WTC11 (cell line): ENCODE measurements at regions not wholly inside any gene's neighbourhood (a gene's known extent, or its start where the extent isn't known, plus 50 kb on each side); places are given as distances from the start of the nearest gene placed in this dataset.

Experiments
- ATAC-seq: fragments of 200-7000 bp; cut with Tn5 transposase; 2 replicates; pipeline ENCODE4 v1.10.0; 2021; ENCODE audit warnings: mild to moderate bottlenecking, moderate library complexity
- CTCF ChIA-PET: fragments of 300-600 bp; sonication (Branson Sonifier 250); formaldehyde crosslinking; loops from one replicate; lab custom pipeline; 2021; ENCODE audit warnings: antibody characterized with exemption; lab: Charles Lee
- POLR2A ChIA-PET: fragments of 350-600 bp; sonication (Branson Sonifier 250); formaldehyde crosslinking; loops from one replicate; lab custom pipeline; 2021; ENCODE audit warnings: antibody characterized with exemption; lab: Charles Lee
- DNase-seq: peaks from one replicate; pipeline ENCODE4 v3.0.0; 2021; ENCODE audit warnings: low spot score
- H3K27ac Mint-ChIP-seq: 2 replicates; pipeline ENCODE4 v1.8.0; 2021; ENCODE audit warnings: mixed read lengths
- H3K27me3 Mint-ChIP-seq: 2 replicates; pipeline ENCODE4 v1.8.0; 2021; ENCODE audit warnings: low read depth, mild to moderate bottlenecking, moderate library complexity, mixed read lengths
- H3K36me3 Mint-ChIP-seq: 2 replicates; pipeline ENCODE4 v1.8.0; 2021; ENCODE audit warnings: mixed read lengths
- H3K4me1 Mint-ChIP-seq: 2 replicates; pipeline ENCODE4 v1.8.0; 2022; ENCODE audit warnings: mixed read lengths
- H3K4me3 Mint-ChIP-seq: 2 replicates; pipeline ENCODE4 v1.8.0; 2021; ENCODE audit warnings: mild to moderate bottlenecking, moderate library complexity, mixed read lengths
- H3K9me3 Mint-ChIP-seq: 2 replicates; pipeline ENCODE4 v1.8.0; 2021; ENCODE audit warnings: mixed read lengths
- CREM ChIP-seq: sonication (generic); formaldehyde crosslinking; IDR thresholded peaks from 2 replicates; pipeline ENCODE4 v1.8.1; 2022; ENCODE audit warnings: mild to moderate bottlenecking, missing genetic modification reagents, moderate library complexity
- ELF4 ChIP-seq: sonication (generic); formaldehyde crosslinking; IDR thresholded peaks from 2 replicates; pipeline ENCODE4 v1.8.1; 2022; ENCODE audit warnings: low read depth, mild to moderate bottlenecking, moderate library complexity, missing genetic modification reagents
- ESRRA ChIP-seq: sonication (generic); formaldehyde crosslinking; IDR thresholded peaks from 2 replicates; pipeline ENCODE4 v1.8.1; 2022; ENCODE audit warnings: mild to moderate bottlenecking, missing genetic modification reagents, borderline replicate concordance
- IRF2 ChIP-seq: sonication (generic); formaldehyde crosslinking; IDR thresholded peaks from 2 replicates; pipeline ENCODE4 v1.8.0; 2022; ENCODE audit warnings: low read depth, missing genetic modification reagents, borderline replicate concordance
- KAT7 ChIP-seq: sonication (generic); formaldehyde crosslinking; IDR thresholded peaks from 2 replicates; pipeline ENCODE4 v1.8.1; 2023; ENCODE audit warnings: missing genetic modification reagents, mild to moderate bottlenecking, borderline replicate concordance
- NFE2L1 ChIP-seq: sonication (generic); formaldehyde crosslinking; IDR thresholded peaks from 2 replicates; pipeline ENCODE4 v1.8.1; 2023; ENCODE audit warnings: missing genetic modification reagents
- RELA ChIP-seq: sonication (generic); formaldehyde crosslinking; IDR thresholded peaks from 2 replicates; pipeline ENCODE4 v1.8.1; 2022; ENCODE audit warnings: missing genetic modification reagents, mild to moderate bottlenecking, borderline replicate concordance
- SOX15 ChIP-seq: fragments of 250-450 bp; sonication (Bioruptor Pico); IDR thresholded peaks from 2 replicates; pipeline ENCODE4 v1.9.0; 2021; ENCODE audit warnings: mild to moderate bottlenecking
- ZNF138 ChIP-seq: sonication (generic); formaldehyde crosslinking; conservative IDR thresholded peaks from 2 replicates; pipeline ENCODE4 v1.8.1; 2022; ENCODE audit warnings: mild to moderate bottlenecking, moderate library complexity, missing genetic modification reagents
- ZNF219 ChIP-seq: sonication (generic); formaldehyde crosslinking; IDR thresholded peaks from 2 replicates; pipeline ENCODE4 v1.8.0; 2023; ENCODE audit warnings: missing genetic modification reagents, mild to moderate bottlenecking, borderline replicate concordance
- ZNF317 ChIP-seq: sonication (generic); formaldehyde crosslinking; IDR thresholded peaks from 2 replicates; pipeline ENCODE4 v1.8.1; 2023; ENCODE audit warnings: low read depth, mild to moderate bottlenecking, moderate library complexity, missing genetic modification reagents, borderline replicate concordance
- TF ChIP-seq, protein P1 (sequence below): fragments of 250-450 bp; sonication (Bioruptor Pico); IDR thresholded peaks from 2 replicates; pipeline ENCODE4 v1.9.0; 2021; ENCODE audit warnings: moderate library complexity, mild to moderate bottlenecking, inconsistent platforms, borderline replicate concordance
- TF ChIP-seq, protein P2 (sequence below): fragments of 250-450 bp; sonication (Bioruptor Pico); IDR thresholded peaks from 2 replicates; pipeline ENCODE4 v1.9.0; 2021; ENCODE audit warnings: mild to moderate bottlenecking, borderline replicate concordance
- TF ChIP-seq, protein P3 (sequence below): sonication (generic); formaldehyde crosslinking; IDR thresholded peaks from 2 replicates; pipeline ENCODE4 v1.8.1; 2023; ENCODE audit warnings: mild to moderate bottlenecking, missing genetic modification reagents, borderline replicate concordance
- TF ChIP-seq, protein P4 (sequence below): fragments of 250-450 bp; sonication (Bioruptor Pico); IDR thresholded peaks from 2 replicates; pipeline ENCODE4 v1.8.0; 2021; ENCODE audit warnings: mild to moderate bottlenecking
- TF ChIP-seq, protein P5 (sequence below): sonication (generic); formaldehyde crosslinking; IDR thresholded peaks from 2 replicates; pipeline ENCODE4 v1.8.1; 2023; ENCODE audit warnings: mild to moderate bottlenecking, moderate library complexity, missing genetic modification reagents
- TF ChIP-seq, protein P6 (sequence below): sonication (generic); formaldehyde crosslinking; IDR thresholded peaks from 2 replicates; pipeline ENCODE4 v1.8.1; 2023; ENCODE audit warnings: mild to moderate bottlenecking, missing genetic modification reagents, moderate library complexity
- TF ChIP-seq, protein P7 (sequence below): sonication (generic); formaldehyde crosslinking; conservative IDR thresholded peaks from 2 replicates; pipeline ENCODE4 v1.8.1; 2023; ENCODE audit warnings: mild to moderate bottlenecking, low read depth, missing genetic modification reagents, moderate library complexity

DNA sequence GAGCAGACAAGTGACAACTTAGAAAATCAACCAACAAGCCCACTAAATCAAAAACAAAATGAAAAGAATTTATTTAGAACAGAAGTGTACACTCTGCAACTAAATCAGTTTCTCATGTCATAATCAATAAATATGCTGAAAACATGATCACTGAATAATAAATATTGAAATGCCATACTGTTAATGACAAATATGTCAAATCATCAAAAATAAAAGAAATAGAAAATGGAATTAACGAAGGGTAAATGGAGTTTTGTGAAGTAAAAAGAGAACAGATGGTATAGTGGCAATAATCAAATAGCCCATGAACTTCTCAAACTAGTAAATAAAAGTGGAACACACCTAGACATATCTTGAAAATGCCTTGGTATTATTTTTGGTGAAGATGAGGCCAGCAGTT is 744.9 kb downstream of the TAF11L14 start:
- no peaks in the 10 kb centered on the region for H3K9me3 Mint-ChIP-seq
- H3K27me3 Mint-ChIP-seq: no peaks in the 10 kb centered on the region
- no peak for TF ChIP-seq SOX15 (CRISPR knock-in tag)
- no peak for TF ChIP-seq ZNF219 (CRISPR knock-in tag)
- TF ChIP-seq CREM (CRISPR knock-in tag): no peak
- TF ChIP-seq, protein P1, sequence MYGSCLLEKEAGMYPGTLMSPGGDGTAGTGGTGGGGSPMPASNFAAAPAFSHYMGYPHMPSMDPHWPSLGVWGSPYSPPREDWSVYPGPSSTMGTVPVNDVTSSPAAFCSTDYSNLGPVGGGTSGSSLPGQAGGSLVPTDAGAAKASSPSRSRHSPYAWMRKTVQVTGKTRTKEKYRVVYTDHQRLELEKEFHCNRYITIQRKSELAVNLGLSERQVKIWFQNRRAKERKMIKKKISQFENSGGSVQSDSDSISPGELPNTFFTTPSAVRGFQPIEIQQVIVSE (CRISPR knock-in tag): no peak
- no peak for TF ChIP-seq IRF2 (CRISPR knock-in tag)
- TF ChIP-seq RELA (CRISPR knock-in tag): no peak
- TF ChIP-seq ELF4 (CRISPR knock-in tag): no peak
- TF ChIP-seq, protein P2, sequence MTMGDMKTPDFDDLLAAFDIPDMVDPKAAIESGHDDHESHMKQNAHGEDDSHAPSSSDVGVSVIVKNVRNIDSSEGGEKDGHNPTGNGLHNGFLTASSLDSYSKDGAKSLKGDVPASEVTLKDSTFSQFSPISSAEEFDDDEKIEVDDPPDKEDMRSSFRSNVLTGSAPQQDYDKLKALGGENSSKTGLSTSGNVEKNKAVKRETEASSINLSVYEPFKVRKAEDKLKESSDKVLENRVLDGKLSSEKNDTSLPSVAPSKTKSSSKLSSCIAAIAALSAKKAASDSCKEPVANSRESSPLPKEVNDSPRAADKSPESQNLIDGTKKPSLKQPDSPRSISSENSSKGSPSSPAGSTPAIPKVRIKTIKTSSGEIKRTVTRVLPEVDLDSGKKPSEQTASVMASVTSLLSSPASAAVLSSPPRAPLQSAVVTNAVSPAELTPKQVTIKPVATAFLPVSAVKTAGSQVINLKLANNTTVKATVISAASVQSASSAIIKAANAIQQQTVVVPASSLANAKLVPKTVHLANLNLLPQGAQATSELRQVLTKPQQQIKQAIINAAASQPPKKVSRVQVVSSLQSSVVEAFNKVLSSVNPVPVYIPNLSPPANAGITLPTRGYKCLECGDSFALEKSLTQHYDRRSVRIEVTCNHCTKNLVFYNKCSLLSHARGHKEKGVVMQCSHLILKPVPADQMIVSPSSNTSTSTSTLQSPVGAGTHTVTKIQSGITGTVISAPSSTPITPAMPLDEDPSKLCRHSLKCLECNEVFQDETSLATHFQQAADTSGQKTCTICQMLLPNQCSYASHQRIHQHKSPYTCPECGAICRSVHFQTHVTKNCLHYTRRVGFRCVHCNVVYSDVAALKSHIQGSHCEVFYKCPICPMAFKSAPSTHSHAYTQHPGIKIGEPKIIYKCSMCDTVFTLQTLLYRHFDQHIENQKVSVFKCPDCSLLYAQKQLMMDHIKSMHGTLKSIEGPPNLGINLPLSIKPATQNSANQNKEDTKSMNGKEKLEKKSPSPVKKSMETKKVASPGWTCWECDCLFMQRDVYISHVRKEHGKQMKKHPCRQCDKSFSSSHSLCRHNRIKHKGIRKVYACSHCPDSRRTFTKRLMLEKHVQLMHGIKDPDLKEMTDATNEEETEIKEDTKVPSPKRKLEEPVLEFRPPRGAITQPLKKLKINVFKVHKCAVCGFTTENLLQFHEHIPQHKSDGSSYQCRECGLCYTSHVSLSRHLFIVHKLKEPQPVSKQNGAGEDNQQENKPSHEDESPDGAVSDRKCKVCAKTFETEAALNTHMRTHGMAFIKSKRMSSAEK (CRISPR knock-in tag): no peak
- TF ChIP-seq, protein P3, sequence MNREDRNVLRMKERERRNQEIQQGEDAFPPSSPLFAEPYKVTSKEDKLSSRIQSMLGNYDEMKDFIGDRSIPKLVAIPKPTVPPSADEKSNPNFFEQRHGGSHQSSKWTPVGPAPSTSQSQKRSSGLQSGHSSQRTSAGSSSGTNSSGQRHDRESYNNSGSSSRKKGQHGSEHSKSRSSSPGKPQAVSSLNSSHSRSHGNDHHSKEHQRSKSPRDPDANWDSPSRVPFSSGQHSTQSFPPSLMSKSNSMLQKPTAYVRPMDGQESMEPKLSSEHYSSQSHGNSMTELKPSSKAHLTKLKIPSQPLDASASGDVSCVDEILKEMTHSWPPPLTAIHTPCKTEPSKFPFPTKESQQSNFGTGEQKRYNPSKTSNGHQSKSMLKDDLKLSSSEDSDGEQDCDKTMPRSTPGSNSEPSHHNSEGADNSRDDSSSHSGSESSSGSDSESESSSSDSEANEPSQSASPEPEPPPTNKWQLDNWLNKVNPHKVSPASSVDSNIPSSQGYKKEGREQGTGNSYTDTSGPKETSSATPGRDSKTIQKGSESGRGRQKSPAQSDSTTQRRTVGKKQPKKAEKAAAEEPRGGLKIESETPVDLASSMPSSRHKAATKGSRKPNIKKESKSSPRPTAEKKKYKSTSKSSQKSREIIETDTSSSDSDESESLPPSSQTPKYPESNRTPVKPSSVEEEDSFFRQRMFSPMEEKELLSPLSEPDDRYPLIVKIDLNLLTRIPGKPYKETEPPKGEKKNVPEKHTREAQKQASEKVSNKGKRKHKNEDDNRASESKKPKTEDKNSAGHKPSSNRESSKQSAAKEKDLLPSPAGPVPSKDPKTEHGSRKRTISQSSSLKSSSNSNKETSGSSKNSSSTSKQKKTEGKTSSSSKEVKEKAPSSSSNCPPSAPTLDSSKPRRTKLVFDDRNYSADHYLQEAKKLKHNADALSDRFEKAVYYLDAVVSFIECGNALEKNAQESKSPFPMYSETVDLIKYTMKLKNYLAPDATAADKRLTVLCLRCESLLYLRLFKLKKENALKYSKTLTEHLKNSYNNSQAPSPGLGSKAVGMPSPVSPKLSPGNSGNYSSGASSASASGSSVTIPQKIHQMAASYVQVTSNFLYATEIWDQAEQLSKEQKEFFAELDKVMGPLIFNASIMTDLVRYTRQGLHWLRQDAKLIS (CRISPR knock-in tag): no peak
- TF ChIP-seq, protein P4, sequence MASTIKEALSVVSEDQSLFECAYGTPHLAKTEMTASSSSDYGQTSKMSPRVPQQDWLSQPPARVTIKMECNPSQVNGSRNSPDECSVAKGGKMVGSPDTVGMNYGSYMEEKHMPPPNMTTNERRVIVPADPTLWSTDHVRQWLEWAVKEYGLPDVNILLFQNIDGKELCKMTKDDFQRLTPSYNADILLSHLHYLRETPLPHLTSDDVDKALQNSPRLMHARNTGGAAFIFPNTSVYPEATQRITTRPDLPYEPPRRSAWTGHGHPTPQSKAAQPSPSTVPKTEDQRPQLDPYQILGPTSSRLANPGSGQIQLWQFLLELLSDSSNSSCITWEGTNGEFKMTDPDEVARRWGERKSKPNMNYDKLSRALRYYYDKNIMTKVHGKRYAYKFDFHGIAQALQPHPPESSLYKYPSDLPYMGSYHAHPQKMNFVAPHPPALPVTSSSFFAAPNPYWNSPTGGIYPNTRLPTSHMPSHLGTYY (CRISPR knock-in tag): no peak
- no peaks in the 10 kb centered on the region for H3K4me1 Mint-ChIP-seq
- ChIA-PET POLR2A (no interaction called here), CTCF (no interaction called here)
- no peak for ATAC-seq
- no peak for DNase-seq
- H3K4me3 Mint-ChIP-seq: no peak overlapping the region
- H3K36me3 Mint-ChIP-seq: no peaks in the 10 kb centered on the region
- no peak overlapping the region for H3K27ac Mint-ChIP-seq

DNA sequence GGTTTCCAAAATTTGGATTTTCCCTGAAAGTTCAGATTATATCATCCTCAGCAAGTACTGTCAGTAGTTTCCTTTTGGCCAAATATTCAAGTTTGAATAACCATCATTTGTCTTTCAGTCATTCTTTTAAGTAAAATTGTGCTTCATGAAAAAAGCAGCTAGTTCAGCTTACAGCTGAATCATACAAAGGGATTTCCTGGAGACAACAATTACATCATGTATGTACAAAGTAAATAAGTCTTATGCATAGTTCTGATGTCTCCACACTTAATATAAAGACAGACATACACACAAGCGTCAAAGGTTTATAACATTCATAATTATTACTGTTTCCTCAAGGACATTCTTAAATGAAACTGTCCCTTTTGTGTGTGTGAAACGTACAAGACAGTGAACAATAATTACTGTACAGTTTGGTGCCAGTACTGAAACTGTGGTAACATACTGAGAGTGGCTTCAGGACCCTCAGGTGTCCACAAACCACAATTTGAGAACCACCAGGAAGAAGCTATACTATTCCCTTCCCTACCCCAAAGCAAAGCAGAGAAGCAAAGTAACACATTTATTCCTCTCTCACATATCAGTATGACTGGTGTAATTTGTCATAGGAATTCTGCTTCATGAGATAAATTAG is 746.6 kb downstream of the TAF11L14 start:
- Mint-ChIP-seq H3K9me3 (no peaks in the 10 kb centered on the region), H3K27me3 (no peaks in the 10 kb centered on the region), H3K27ac (no peak overlapping the region), H3K4me1 (no peaks in the 10 kb centered on the region), H3K4me3 (no peak overlapping the region), H3K36me3 (no peaks in the 10 kb centered on the region)
- DNase-seq: no peak
- POLR2A ChIA-PET: no interaction called here
- CTCF ChIA-PET: no interaction called here
- ATAC-seq: no peak
- TF ChIP-seq ZNF138 (CRISPR knock-in tag) (no peak), ESRRA (CRISPR knock-in tag) (no peak), IRF2 (CRISPR knock-in tag) (no peak), KAT7 (no peak), ZNF317 (CRISPR knock-in tag) (no peak), NFE2L1 (CRISPR knock-in tag) (no peak)
- TF ChIP-seq, protein P5, sequence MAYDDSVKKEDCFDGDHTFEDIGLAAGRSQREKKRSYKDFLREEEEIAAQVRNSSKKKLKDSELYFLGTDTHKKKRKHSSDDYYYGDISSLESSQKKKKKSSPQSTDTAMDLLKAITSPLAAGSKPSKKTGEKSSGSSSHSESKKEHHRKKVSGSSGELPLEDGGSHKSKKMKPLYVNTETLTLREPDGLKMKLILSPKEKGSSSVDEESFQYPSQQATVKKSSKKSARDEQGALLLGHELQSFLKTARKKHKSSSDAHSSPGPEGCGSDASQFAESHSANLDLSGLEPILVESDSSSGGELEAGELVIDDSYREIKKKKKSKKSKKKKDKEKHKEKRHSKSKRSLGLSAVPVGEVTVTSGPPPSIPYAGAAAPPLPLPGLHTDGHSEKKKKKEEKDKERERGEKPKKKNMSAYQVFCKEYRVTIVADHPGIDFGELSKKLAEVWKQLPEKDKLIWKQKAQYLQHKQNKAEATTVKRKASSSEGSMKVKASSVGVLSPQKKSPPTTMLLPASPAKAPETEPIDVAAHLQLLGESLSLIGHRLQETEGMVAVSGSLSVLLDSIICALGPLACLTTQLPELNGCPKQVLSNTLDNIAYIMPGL (CRISPR knock-in tag): no peak
- TF ChIP-seq, protein P6, sequence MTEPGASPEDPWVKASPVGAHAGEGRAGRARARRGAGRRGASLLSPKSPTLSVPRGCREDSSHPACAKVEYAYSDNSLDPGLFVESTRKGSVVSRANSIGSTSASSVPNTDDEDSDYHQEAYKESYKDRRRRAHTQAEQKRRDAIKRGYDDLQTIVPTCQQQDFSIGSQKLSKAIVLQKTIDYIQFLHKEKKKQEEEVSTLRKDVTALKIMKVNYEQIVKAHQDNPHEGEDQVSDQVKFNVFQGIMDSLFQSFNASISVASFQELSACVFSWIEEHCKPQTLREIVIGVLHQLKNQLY (CRISPR knock-in tag): no peak
- TF ChIP-seq, protein P7, sequence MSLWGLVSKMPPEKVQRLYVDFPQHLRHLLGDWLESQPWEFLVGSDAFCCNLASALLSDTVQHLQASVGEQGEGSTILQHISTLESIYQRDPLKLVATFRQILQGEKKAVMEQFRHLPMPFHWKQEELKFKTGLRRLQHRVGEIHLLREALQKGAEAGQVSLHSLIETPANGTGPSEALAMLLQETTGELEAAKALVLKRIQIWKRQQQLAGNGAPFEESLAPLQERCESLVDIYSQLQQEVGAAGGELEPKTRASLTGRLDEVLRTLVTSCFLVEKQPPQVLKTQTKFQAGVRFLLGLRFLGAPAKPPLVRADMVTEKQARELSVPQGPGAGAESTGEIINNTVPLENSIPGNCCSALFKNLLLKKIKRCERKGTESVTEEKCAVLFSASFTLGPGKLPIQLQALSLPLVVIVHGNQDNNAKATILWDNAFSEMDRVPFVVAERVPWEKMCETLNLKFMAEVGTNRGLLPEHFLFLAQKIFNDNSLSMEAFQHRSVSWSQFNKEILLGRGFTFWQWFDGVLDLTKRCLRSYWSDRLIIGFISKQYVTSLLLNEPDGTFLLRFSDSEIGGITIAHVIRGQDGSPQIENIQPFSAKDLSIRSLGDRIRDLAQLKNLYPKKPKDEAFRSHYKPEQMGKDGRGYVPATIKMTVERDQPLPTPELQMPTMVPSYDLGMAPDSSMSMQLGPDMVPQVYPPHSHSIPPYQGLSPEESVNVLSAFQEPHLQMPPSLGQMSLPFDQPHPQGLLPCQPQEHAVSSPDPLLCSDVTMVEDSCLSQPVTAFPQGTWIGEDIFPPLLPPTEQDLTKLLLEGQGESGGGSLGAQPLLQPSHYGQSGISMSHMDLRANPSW (CRISPR knock-in tag): no peak
